WTC11 (cell line): ENCODE measurements at regions not wholly inside any gene's neighbourhood (a gene's known extent, or its start where the extent isn't known, plus 50 kb on each side); places are given as distances from the start of the nearest gene placed in this dataset.

Source experiments
- ATAC-seq: fragments of 200-7000 bp; cut with Tn5 transposase; 2 replicates; pipeline ENCODE4 v1.10.0; 2021; ENCODE audit warnings: mild to moderate bottlenecking, moderate library complexity
- CTCF ChIA-PET: fragments of 300-600 bp; sonication (Branson Sonifier 250); formaldehyde crosslinking; loops from one replicate; lab custom pipeline; 2021; ENCODE audit warnings: antibody characterized with exemption; lab: Charles Lee
- POLR2A ChIA-PET: fragments of 350-600 bp; sonication (Branson Sonifier 250); formaldehyde crosslinking; loops from one replicate; lab custom pipeline; 2021; ENCODE audit warnings: antibody characterized with exemption; lab: Charles Lee
- DNase-seq: peaks from one replicate; pipeline ENCODE4 v3.0.0; 2021; ENCODE audit warnings: low spot score
- H3K27ac Mint-ChIP-seq: 2 replicates; pipeline ENCODE4 v1.8.0; 2021; ENCODE audit warnings: mixed read lengths
- H3K27me3 Mint-ChIP-seq: 2 replicates; pipeline ENCODE4 v1.8.0; 2021; ENCODE audit warnings: low read depth, mild to moderate bottlenecking, moderate library complexity, mixed read lengths
- H3K36me3 Mint-ChIP-seq: 2 replicates; pipeline ENCODE4 v1.8.0; 2021; ENCODE audit warnings: mixed read lengths
- H3K4me1 Mint-ChIP-seq: 2 replicates; pipeline ENCODE4 v1.8.0; 2022; ENCODE audit warnings: mixed read lengths
- H3K4me3 Mint-ChIP-seq: 2 replicates; pipeline ENCODE4 v1.8.0; 2021; ENCODE audit warnings: mild to moderate bottlenecking, moderate library complexity, mixed read lengths
- H3K9me3 Mint-ChIP-seq: 2 replicates; pipeline ENCODE4 v1.8.0; 2021; ENCODE audit warnings: mixed read lengths
- ARID4B ChIP-seq: sonication (generic); formaldehyde crosslinking; IDR thresholded peaks from 2 replicates; pipeline ENCODE4 v1.8.0; 2023; ENCODE audit warnings: missing genetic modification reagents, mild to moderate bottlenecking, borderline replicate concordance
- CTCF ChIP-seq: fragments of 200-600 bp; IDR thresholded peaks from 2 replicates; pipeline ENCODE4 v1.8.0; 2022; ENCODE audit warnings: antibody characterized with exemption
- ERG ChIP-seq: fragments of 250-450 bp; sonication (Bioruptor Pico); IDR thresholded peaks from 2 replicates; pipeline ENCODE4 v1.8.0; 2021; ENCODE audit warnings: mild to moderate bottlenecking
- FOXJ3 ChIP-seq: sonication (generic); formaldehyde crosslinking; IDR thresholded peaks from 2 replicates; pipeline ENCODE4 v1.9.0; 2021; ENCODE audit warnings: missing genetic modification reagents, mild to moderate bottlenecking, borderline replicate concordance
- IRF2 ChIP-seq: sonication (generic); formaldehyde crosslinking; IDR thresholded peaks from 2 replicates; pipeline ENCODE4 v1.8.0; 2022; ENCODE audit warnings: low read depth, missing genetic modification reagents, borderline replicate concordance
- MAX ChIP-seq: sonication (generic); formaldehyde crosslinking; IDR thresholded peaks from 2 replicates; pipeline ENCODE4 v1.8.0; 2022; ENCODE audit warnings: mild to moderate bottlenecking, missing genetic modification reagents
- NR1H2 ChIP-seq: sonication (generic); formaldehyde crosslinking; IDR thresholded peaks from 2 replicates; pipeline ENCODE4 v1.9.0; 2021; ENCODE audit warnings: mild to moderate bottlenecking, moderate library complexity, missing genetic modification reagents
- OVOL2 ChIP-seq: fragments of 250-450 bp; sonication (Bioruptor Pico); IDR thresholded peaks from 2 replicates; pipeline ENCODE4 v1.9.0; 2021; ENCODE audit warnings: mild to moderate bottlenecking, borderline replicate concordance
- TP53 ChIP-seq: sonication (generic); formaldehyde crosslinking; IDR thresholded peaks from 2 replicates; pipeline ENCODE4 v1.8.1; 2023; ENCODE audit warnings: mild to moderate bottlenecking, missing genetic modification reagents
- USF1 ChIP-seq: sonication (generic); formaldehyde crosslinking; IDR thresholded peaks from 2 replicates; pipeline ENCODE4 v1.8.0; 2022; ENCODE audit warnings: mild to moderate bottlenecking, missing genetic modification reagents
- ZNF281 ChIP-seq: sonication (generic); formaldehyde crosslinking; IDR thresholded peaks from 2 replicates; pipeline ENCODE4 v1.8.0; 2023; ENCODE audit warnings: mild to moderate bottlenecking, missing genetic modification reagents
- ZNF423 ChIP-seq: fragments of 250-450 bp; sonication (Bioruptor Pico); IDR thresholded peaks from 2 replicates; pipeline ENCODE4 v2.1.2; 2022; ENCODE audit warnings: mild to moderate bottlenecking, moderate library complexity
- ZNF532 ChIP-seq: fragments of 250-450 bp; sonication (Bioruptor Pico); IDR thresholded peaks from 2 replicates; pipeline ENCODE4 v1.9.0; 2021; ENCODE audit warnings: mild to moderate bottlenecking, borderline replicate concordance

GRCh38 chr2:174020026-174020425 is 54.9 kb upstream of the SP3 start (continued):
- TF ChIP-seq FOXJ3 (CRISPR knock-in tag) (no peak), ZNF532 (CRISPR knock-in tag) (no peak)

GRCh38 chr2:174016447-174016846 is 51.3 kb upstream of the SP3 start:
- Mint-ChIP-seq H3K27me3 (peaks cover 12% of the 10 kb centered on the region), H3K36me3 (no peaks in the 10 kb centered on the region), H3K27ac (no peak overlapping the region), H3K9me3 (peaks cover 3% of the 10 kb centered on the region; the same call in 1 of the 2 replicates), H3K4me1 (peaks cover 38% of the 10 kb centered on the region), H3K4me3 (no peak overlapping the region)
- CTCF ChIA-PET, result interaction anchor here (0.7 to 1.2 kb wide), 2 partner anchors 22 to 925 kb away, joined by 3 to 4 read pairs; no protein-coding TSS in a partner anchor
- DNase-seq, result no peak
- POLR2A ChIA-PET, result no interaction called here
- no peak for ATAC-seq
- no peak for TF ChIP-seq TP53 (CRISPR knock-in tag)
- TF ChIP-seq OVOL2, result no peak
- no peak for TF ChIP-seq ZNF532 (CRISPR knock-in tag)
- TF ChIP-seq ZNF281 (CRISPR knock-in tag), result no peak
- no peak for TF ChIP-seq IRF2
- no peak for TF ChIP-seq NR1H2
- TF ChIP-seq CTCF, result no peak
- no peak for TF ChIP-seq ARID4B (CRISPR knock-in tag)
- no peak for TF ChIP-seq ZNF423 (CRISPR knock-in tag)
- no peak for TF ChIP-seq USF1
- TF ChIP-seq ERG (CRISPR knock-in tag), result no peak
- TF ChIP-seq MAX (CRISPR knock-in tag), result no peak
